Neural cell (in vitro differentiated cells): ENCODE measurements at regions not wholly inside any gene's neighbourhood (a gene's known extent, or its start where the extent isn't known, plus 50 kb on each side); places are given as distances from the start of the nearest gene placed in this dataset.

Source experiments
- H2AFZ ChIP-seq: fragments of 200-600, 300-800 bp; sonication (generic), shearing (Covaris generic); 2 replicates; pipeline ENCODE4 v1.6.0; 2014; ENCODE audit warnings: low read depth, mild to moderate bottlenecking, antibody characterized with exemption, low read length, moderate library complexity
- H3F3A ChIP-seq: fragments of 200-600 bp; shearing (Covaris generic); 2 replicates; pipeline ENCODE4 v1.6.1; 2016; ENCODE audit warnings: mild to moderate bottlenecking, moderate library complexity, mixed read lengths, antibody characterized with exemption, low read length; ENCODE audit not compliant: insufficient read depth, poor library complexity, severe bottlenecking
- H3K27ac ChIP-seq: fragments of 200-600, 300-800 bp; sonication (generic), shearing (Covaris generic); 2 replicates; pipeline ENCODE4 v1.5.1; 2014; ENCODE audit warnings: mild to moderate bottlenecking, low read length, moderate library complexity
- H3K27me3 ChIP-seq: fragments of 300-800, 200-600 bp; sonication (generic), shearing (Covaris generic); 2 replicates; pipeline ENCODE4 v1.6.0; 2014; ENCODE audit warnings: mild to moderate bottlenecking, low read depth, low read length, moderate library complexity; ENCODE audit not compliant: insufficient read depth
- H3K36me3 ChIP-seq: fragments of 300-800, 200-600 bp; sonication (generic), shearing (Covaris generic); 2 replicates; pipeline ENCODE4 v1.5.1; 2014; ENCODE audit warnings: mild to moderate bottlenecking, antibody characterized with exemption, low read length, moderate library complexity; ENCODE audit not compliant: insufficient read depth
- H3K4me2 ChIP-seq: fragments of 300-800, 200-600 bp; sonication (generic), shearing (Covaris generic); 2 replicates; pipeline ENCODE4 v1.6.0; 2014; ENCODE audit warnings: mild to moderate bottlenecking, low read length
- H3K4me3 ChIP-seq: fragments of 300-800, 200-600 bp; sonication (generic), shearing (Covaris generic); 2 replicates; pipeline ENCODE4 v1.5.1; 2014; ENCODE audit warnings: mild to moderate bottlenecking, low read length, moderate library complexity
- H3K79me2 ChIP-seq: fragments of 200-600 bp; shearing (Covaris generic); replicated peaks from 2 replicates; pipeline ENCODE4 v1.6.0; 2014; ENCODE audit warnings: mild to moderate bottlenecking, low read length, moderate library complexity; ENCODE audit not compliant: insufficient read depth
- H3K9ac ChIP-seq: fragments of 300-800, 200-600 bp; sonication (generic), shearing (Covaris generic); 2 replicates; pipeline ENCODE4 v1.6.1; 2016; ENCODE audit warnings: mild to moderate bottlenecking, low read length, mixed read lengths
- H3K9me2 ChIP-seq: fragments of 200-600 bp; shearing (Covaris generic); 2 replicates; pipeline ENCODE4 v1.6.1; 2016; ENCODE audit warnings: mild to moderate bottlenecking, low read length, mixed read lengths; ENCODE audit not compliant: insufficient read depth
- H3K9me3 ChIP-seq: fragments of 200-600, 300-800 bp; sonication (generic), shearing (Covaris generic); 2 replicates; pipeline ENCODE4 v1.6.1; 2016; ENCODE audit warnings: mild to moderate bottlenecking, mixed run types, low read length, moderate library complexity, mixed read lengths
- H4K20me1 ChIP-seq: fragments of 200-600 bp; shearing (Covaris generic); 2 replicates; pipeline ENCODE4 v1.6.1; 2016; ENCODE audit warnings: mild to moderate bottlenecking, mixed run types; ENCODE audit not compliant: insufficient read depth
- EP300 ChIP-seq: fragments of 450-650 bp; conservative IDR thresholded peaks from 2 replicates; pipeline ENCODE4 v1.6.1; 2014; ENCODE audit warnings: antibody characterized with exemption, mild to moderate bottlenecking, moderate library complexity; ENCODE audit not compliant: poor library complexity, severe bottlenecking
- EZH2 ChIP-seq: fragments of 200-600, 300-800 bp; shearing (Covaris generic), sonication (generic); IDR thresholded peaks from 2 replicates; pipeline ENCODE4 v1.6.1; 2014; ENCODE audit warnings: antibody characterized with exemption, low read length, borderline replicate concordance, mild to moderate bottlenecking; ENCODE audit not compliant: insufficient read depth, poor library complexity, severe bottlenecking
- MXI1 ChIP-seq: fragments of 450-650 bp; conservative IDR thresholded peaks from 2 replicates; pipeline ENCODE4 v1.6.1; 2014; ENCODE audit warnings: antibody characterized with exemption, mild to moderate bottlenecking; ENCODE audit not compliant: poor library complexity, severe bottlenecking
- POLR2AphosphoS5 ChIP-seq: IDR thresholded peaks from 2 replicates; pipeline ENCODE4 v1.6.1; 2012
- RAD21 ChIP-seq: fragments of 450-650 bp; conservative IDR thresholded peaks from 2 replicates; pipeline ENCODE4 v1.6.1; 2014; ENCODE audit warnings: antibody characterized with exemption, mild to moderate bottlenecking, moderate library complexity
- REST ChIP-seq: IDR thresholded peaks from 2 replicates; pipeline ENCODE4 v1.6.1; 2012; ENCODE audit warnings: borderline replicate concordance
- SMC3 ChIP-seq: fragments of 450-650 bp; conservative IDR thresholded peaks from 2 replicates; pipeline ENCODE4 v1.6.1; 2014; ENCODE audit warnings: antibody characterized with exemption, mild to moderate bottlenecking, moderate library complexity; ENCODE audit not compliant: poor library complexity
- TAF1 ChIP-seq: IDR thresholded peaks from 2 replicates; pipeline ENCODE4 v1.6.1; 2012; ENCODE audit warnings: low read depth
- TF ChIP-seq, protein P1 (sequence below): fragments of 450-650 bp; IDR thresholded peaks from 2 replicates; pipeline ENCODE4 v1.5.1; 2014; ENCODE audit warnings: antibody characterized with exemption, mild to moderate bottlenecking, moderate library complexity; ENCODE audit not compliant: poor library complexity, severe bottlenecking

- H4K20me1 ChIP-seq, result no peaks in the 10 kb centered on the region
- no peaks in the 10 kb centered on the region for H3K9me2 ChIP-seq
- no peaks in the 10 kb centered on the region for H3F3A ChIP-seq
- TF ChIP-seq SMC3 (no peak), REST (no peak), RAD21 (no peak), EZH2 (no peak), TAF1 (no peak), MXI1 (no peak), POLR2AphosphoS5 (no peak), EP300 (no peak)
- TF ChIP-seq, protein P1, sequence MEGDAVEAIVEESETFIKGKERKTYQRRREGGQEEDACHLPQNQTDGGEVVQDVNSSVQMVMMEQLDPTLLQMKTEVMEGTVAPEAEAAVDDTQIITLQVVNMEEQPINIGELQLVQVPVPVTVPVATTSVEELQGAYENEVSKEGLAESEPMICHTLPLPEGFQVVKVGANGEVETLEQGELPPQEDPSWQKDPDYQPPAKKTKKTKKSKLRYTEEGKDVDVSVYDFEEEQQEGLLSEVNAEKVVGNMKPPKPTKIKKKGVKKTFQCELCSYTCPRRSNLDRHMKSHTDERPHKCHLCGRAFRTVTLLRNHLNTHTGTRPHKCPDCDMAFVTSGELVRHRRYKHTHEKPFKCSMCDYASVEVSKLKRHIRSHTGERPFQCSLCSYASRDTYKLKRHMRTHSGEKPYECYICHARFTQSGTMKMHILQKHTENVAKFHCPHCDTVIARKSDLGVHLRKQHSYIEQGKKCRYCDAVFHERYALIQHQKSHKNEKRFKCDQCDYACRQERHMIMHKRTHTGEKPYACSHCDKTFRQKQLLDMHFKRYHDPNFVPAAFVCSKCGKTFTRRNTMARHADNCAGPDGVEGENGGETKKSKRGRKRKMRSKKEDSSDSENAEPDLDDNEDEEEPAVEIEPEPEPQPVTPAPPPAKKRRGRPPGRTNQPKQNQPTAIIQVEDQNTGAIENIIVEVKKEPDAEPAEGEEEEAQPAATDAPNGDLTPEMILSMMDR, result no peak
- no peak overlapping the region for H2AFZ ChIP-seq
- H3K9me3 ChIP-seq, result no peaks in the 10 kb centered on the region
- no peaks in the 10 kb centered on the region for H3K36me3 ChIP-seq
- H3K4me3 ChIP-seq, result no peak overlapping the region
- no peak overlapping the region for H3K4me2 ChIP-seq
- H3K27ac ChIP-seq, result no peak overlapping the region
- no peaks in the 10 kb centered on the region for H3K27me3 ChIP-seq
- no peaks in the 10 kb centered on the region for H3K79me2 ChIP-seq
- no peak overlapping the region for H3K9ac ChIP-seq
Measured at GRCh38 chr7:84812021-84812420, 374.8 kb downstream of the SEMA3D start.

- Histone ChIP-seq H3K27me3 (no peaks in the 10 kb centered on the region), H3K4me3 (no peak overlapping the region), H2AFZ (no peak overlapping the region), H3K9me3 (no peaks in the 10 kb centered on the region), H4K20me1 (no peaks in the 10 kb centered on the region), H3K79me2 (no peaks in the 10 kb centered on the region), H3K4me2 (no peak overlapping the region), H3F3A (no peaks in the 10 kb centered on the region), H3K36me3 (no peaks in the 10 kb centered on the region), H3K9me2 (no peaks in the 10 kb centered on the region), H3K9ac (no peak overlapping the region), H3K27ac (no peak overlapping the region)
- TF ChIP-seq MXI1 (no peak), EZH2 (no peak)
Measured at GRCh38 chr7:84811362-84811761, 375.5 kb downstream of the SEMA3D start.

- Histone ChIP-seq H3K9me2 (no peaks in the 10 kb centered on the region), H3K4me3 (no peak overlapping the region), H3K79me2 (no peaks in the 10 kb centered on the region), H3K36me3 (no peaks in the 10 kb centered on the region), H3K4me2 (no peak overlapping the region), H3K9me3 (no peaks in the 10 kb centered on the region), H3K9ac (no peak overlapping the region), H4K20me1 (no peaks in the 10 kb centered on the region), H2AFZ (no peak overlapping the region), H3K27ac (no peak overlapping the region), H3F3A (no peaks in the 10 kb centered on the region), H3K27me3 (no peaks in the 10 kb centered on the region)
- TF ChIP-seq TAF1, result no peak
- TF ChIP-seq EP300, result no peak
- no peak for TF ChIP-seq MXI1
- TF ChIP-seq, protein P1, result no peak
Measured at GRCh38 chr7:84809877-84810276, 377.0 kb downstream of the SEMA3D start.
